ENCODE measurements at regions not wholly inside any gene's neighbourhood (a gene's known extent, or its start where the extent isn't known, plus 50 kb on each side); places are given as distances from the start of the nearest gene placed in this dataset.

DNA sequence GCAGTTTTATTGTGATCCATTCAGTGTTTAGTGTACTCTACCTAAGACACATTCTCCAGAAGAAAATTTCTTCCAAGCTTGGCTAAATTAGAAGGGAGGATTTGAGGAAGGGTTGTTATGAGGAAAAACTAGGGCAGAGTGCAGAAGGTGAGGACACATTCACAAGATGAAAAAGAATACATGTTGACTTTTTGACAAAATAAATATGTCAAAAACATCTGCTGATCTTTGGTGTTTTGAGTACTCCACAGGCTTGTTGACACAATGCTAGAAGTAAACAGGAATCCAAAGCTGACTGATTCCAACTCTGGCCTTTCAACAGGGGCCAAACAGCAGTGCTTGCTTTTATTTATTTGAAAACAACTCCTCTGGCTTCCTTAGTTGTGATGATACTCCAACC, 125.8 kb upstream of the SLC7A11 start:
- Histone ChIP-seq H3K9me3 (ENCODE audit: control insufficient read depth, insufficient read depth, low read length) (no peaks in the 10 kb centered on the region), H3K9ac (ENCODE audit: low read depth, low read length) (no peak overlapping the region), H3K27ac (ENCODE audit: insufficient read depth, low read length) (no peak overlapping the region), H3K14ac (replicated peaks; ENCODE audit: low read depth, low read length) (no peak overlapping the region), H2BK20ac (ENCODE audit: low read depth, low read length) (no peak overlapping the region), H3K18ac (ENCODE audit: low read depth, low read length) (no peak overlapping the region), H4K91ac (ENCODE audit: insufficient read depth, low read depth, low read length) (no peak overlapping the region), H3K4me3 (ENCODE audit: insufficient read depth, low read depth, low read length) (no peak overlapping the region), H3K56ac (ENCODE audit: extremely low read depth, insufficient read depth, low read length) (no peak overlapping the region), H4K5ac (ENCODE audit: low read depth, low read length) (no peak overlapping the region), H3K4ac (ENCODE audit: low read depth, low read length) (no peak overlapping the region), H3K23ac (ENCODE audit: low read depth, low read length) (no peak overlapping the region), H3K4me1 (ENCODE audit: control insufficient read depth, insufficient read depth, low read length) (no peaks in the 10 kb centered on the region), H3K27me3 (ENCODE audit: control insufficient read depth, insufficient read depth, low read length) (no peaks in the 10 kb centered on the region), H3K4me2 (ENCODE audit: low read depth, low read length) (no peak overlapping the region), H2AK9ac (replicated peaks; ENCODE audit: low read depth, low read length, poor library complexity) (no peak overlapping the region), H3K79me1 (ENCODE audit: low read depth in 1 of 2, low read length in 2 of 2) (no peaks in the 10 kb centered on the region), H2AFZ (replicated peaks; ENCODE audit: low read length, poor library complexity) (no peak overlapping the region), H2BK5ac (ENCODE audit: low read depth, low read length, poor library complexity, severe bottlenecking) (no peak overlapping the region), H3K36me3 (ENCODE audit: control insufficient read depth, insufficient read depth, low read length) (no peaks in the 10 kb centered on the region), H2BK15ac (ENCODE audit: low read depth, low read length) (no peak overlapping the region), H2BK120ac (ENCODE audit: low read depth, low read length) (no peak overlapping the region), H4K20me1 (ENCODE audit: insufficient read depth, low read length) (no peaks in the 10 kb centered on the region), H2AK5ac (ENCODE audit: low read depth, low read length) (no peak overlapping the region), H4K8ac (ENCODE audit: low read depth in 2 of 2, low read length in 2 of 2) (no peak overlapping the region), H3K9me1 (ENCODE audit: insufficient read depth, low read length) (no peaks in the 10 kb centered on the region)
- ATAC-seq (ENCODE audit: low read depth), result no peak
- ChIA-PET CTCF (no interaction called here), POLR2A (ENCODE audit: unreplicated experiment) (no interaction called here)
- no TSS peak for BruUV-seq (replicated peaks)
- intact Hi-C loops (cut with micrococcal nuclease), result no loop called here
- no peak for TF ChIP-seq MAFK (IDR thresholded peaks at IDR 0.05; ENCODE audit: low read depth, low read length)
- TF ChIP-seq MAZ (IDR thresholded peaks at IDR 0.05; ENCODE audit: borderline replicate concordance, low read depth, low read length), result no peak
- TF ChIP-seq NFE2L2 (IDR thresholded peaks at IDR 0.05; ENCODE audit: low read depth, low read length), result no peak
- no peak for TF ChIP-seq POLR2A (IDR thresholded peaks at IDR 0.05; ENCODE audit: low read depth, low read length)
- TF ChIP-seq, protein P1, sequence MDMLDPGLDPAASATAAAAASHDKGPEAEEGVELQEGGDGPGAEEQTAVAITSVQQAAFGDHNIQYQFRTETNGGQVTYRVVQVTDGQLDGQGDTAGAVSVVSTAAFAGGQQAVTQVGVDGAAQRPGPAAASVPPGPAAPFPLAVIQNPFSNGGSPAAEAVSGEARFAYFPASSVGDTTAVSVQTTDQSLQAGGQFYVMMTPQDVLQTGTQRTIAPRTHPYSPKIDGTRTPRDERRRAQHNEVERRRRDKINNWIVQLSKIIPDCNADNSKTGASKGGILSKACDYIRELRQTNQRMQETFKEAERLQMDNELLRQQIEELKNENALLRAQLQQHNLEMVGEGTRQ (IDR thresholded peaks at IDR 0.05; ENCODE audit: low read depth, low read length), result no peak
- TF ChIP-seq RAD21 (IDR thresholded peaks at IDR 0.05; ENCODE audit: low read length), result no peak
- TF ChIP-seq, protein P2, sequence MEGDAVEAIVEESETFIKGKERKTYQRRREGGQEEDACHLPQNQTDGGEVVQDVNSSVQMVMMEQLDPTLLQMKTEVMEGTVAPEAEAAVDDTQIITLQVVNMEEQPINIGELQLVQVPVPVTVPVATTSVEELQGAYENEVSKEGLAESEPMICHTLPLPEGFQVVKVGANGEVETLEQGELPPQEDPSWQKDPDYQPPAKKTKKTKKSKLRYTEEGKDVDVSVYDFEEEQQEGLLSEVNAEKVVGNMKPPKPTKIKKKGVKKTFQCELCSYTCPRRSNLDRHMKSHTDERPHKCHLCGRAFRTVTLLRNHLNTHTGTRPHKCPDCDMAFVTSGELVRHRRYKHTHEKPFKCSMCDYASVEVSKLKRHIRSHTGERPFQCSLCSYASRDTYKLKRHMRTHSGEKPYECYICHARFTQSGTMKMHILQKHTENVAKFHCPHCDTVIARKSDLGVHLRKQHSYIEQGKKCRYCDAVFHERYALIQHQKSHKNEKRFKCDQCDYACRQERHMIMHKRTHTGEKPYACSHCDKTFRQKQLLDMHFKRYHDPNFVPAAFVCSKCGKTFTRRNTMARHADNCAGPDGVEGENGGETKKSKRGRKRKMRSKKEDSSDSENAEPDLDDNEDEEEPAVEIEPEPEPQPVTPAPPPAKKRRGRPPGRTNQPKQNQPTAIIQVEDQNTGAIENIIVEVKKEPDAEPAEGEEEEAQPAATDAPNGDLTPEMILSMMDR (conservative IDR thresholded peaks at IDR 0.05; ENCODE audit: low read depth, low read length), result no peak
- no peak for TF ChIP-seq RFX5 (IDR thresholded peaks at IDR 0.05; ENCODE audit: low read depth, low read length)
- TF ChIP-seq MXI1 (IDR thresholded peaks at IDR 0.05; ENCODE audit: borderline replicate concordance, low read depth, low read length), result no peak
- no peak for TF ChIP-seq ELK1 (IDR thresholded peaks at IDR 0.05; ENCODE audit: borderline replicate concordance, low read depth, low read length)
- TF ChIP-seq FOS (IDR thresholded peaks at IDR 0.05; ENCODE audit: low read depth, low read length), result no peak
- no peak for TF ChIP-seq SMC3 (IDR thresholded peaks at IDR 0.05; ENCODE audit: low read depth, low read length)
- TF ChIP-seq BHLHE40 (IDR thresholded peaks at IDR 0.05; ENCODE audit: low read depth, low read length), result no peak
- no peak for TF ChIP-seq RCOR1 (IDR thresholded peaks at IDR 0.05; ENCODE audit: insufficient replicate concordance, low read length)
- no peak for TF ChIP-seq CHD1 (IDR thresholded peaks at IDR 0.05; ENCODE audit: low read depth, low read length)
- in situ Hi-C loops (cut with MboI; ENCODE audit: low sequenced_read_pairs), result no loop called here
- DNase-seq, result no peak
- dilution Hi-C loops (cut with HindIII; ENCODE audit: low sequenced_read_pairs, unreplicated experiment), result no loop called here
